HG03025 (cell line): ENCODE measurements at regions not wholly inside any gene's neighbourhood (a gene's known extent, or its start where the extent isn't known, plus 50 kb on each side); places are given as distances from the start of the nearest gene placed in this dataset.

ENCODE experiments used
- ATAC-seq: cut with Tn5 transposase; IDR thresholded peaks from one replicate; pipeline ENCODE4 v1.9.1; 2021; ENCODE audit warnings: mild to moderate bottlenecking, moderate library complexity; ENCODE audit not compliant: unreplicated experiment, low FRiP score

GRCh38 chr15:39304931-39305728, 275.7 kb upstream of the THBS1 start:
- ATAC-seq = no peak

GRCh38 chr15:39310633-39311032, 270.2 kb upstream of the THBS1 start:
- no peak for ATAC-seq

GRCh38 chr15:39312984-39313383, 267.9 kb upstream of the THBS1 start:
- peak; percentile 85 for ATAC-seq

GRCh38 chr15:39313467-39313866, 267.4 kb upstream of the THBS1 start:
- no peak for ATAC-seq

GRCh38 chr15:39313881-39314280, 267.0 kb upstream of the THBS1 start:
- no peak for ATAC-seq

GRCh38 chr15:39315206-39315850, 265.6 kb upstream of the THBS1 start:
- ATAC-seq = no peak

- ATAC-seq = no peak
These were observed 263.7 kb upstream of the THBS1 start for GRCh38 chr15:39317225-39317624.

GRCh38 chr15:39318231-39318630, 262.6 kb upstream of the THBS1 start:
- no peak for ATAC-seq

GRCh38 chr15:39320355-39320754, 260.5 kb upstream of the THBS1 start:
- ATAC-seq = no peak

GRCh38 chr15:39320886-39321285, 260.0 kb upstream of the THBS1 start:
- no peak for ATAC-seq

GRCh38 chr15:39321977-39322376, 258.9 kb upstream of the THBS1 start:
- ATAC-seq = no peak

GRCh38 chr15:39323157-39323556, 257.7 kb upstream of the THBS1 start:
- no peak for ATAC-seq

- no peak for ATAC-seq
These were observed 257.2 kb upstream of the THBS1 start for GRCh38 chr15:39323706-39324105.

- ATAC-seq = no peak
These were observed 254.4 kb upstream of the THBS1 start for GRCh38 chr15:39326306-39326975.

GRCh38 chr15:39327005-39327730, 253.7 kb upstream of the THBS1 start:
- ATAC-seq = no peak

- ATAC-seq = no peak
These were observed 250.8 kb upstream of the THBS1 start for GRCh38 chr15:39330061-39330460.

- ATAC-seq = no peak
These were observed 249.3 kb upstream of the THBS1 start for GRCh38 chr15:39331584-39331983.

- no peak for ATAC-seq
These were observed 248.0 kb upstream of the THBS1 start for GRCh38 chr15:39332846-39333245.

GRCh38 chr15:39333393-39333792, 247.5 kb upstream of the THBS1 start:
- ATAC-seq = no peak

GRCh38 chr15:39333896-39334295, 247.0 kb upstream of the THBS1 start:
- no peak for ATAC-seq

GRCh38 chr15:39336926-39337325, 244.0 kb upstream of the THBS1 start:
- ATAC-seq = no peak
